T-helper 17 cell (primary cell): ENCODE measurements at regions not wholly inside any gene's neighbourhood (a gene's known extent, or its start where the extent isn't known, plus 50 kb on each side); places are given as distances from the start of the nearest gene placed in this dataset.

Experiments used
- ATAC-seq: fragments of 150-1000 bp; cut with Tn5 transposase; 2 replicates; pipeline ENCODE4 v1.10.0; 2021; ENCODE audit warnings: mild to moderate bottlenecking, moderate library complexity
- DNase-seq, 3 donors: peaks; one replicate each; pipeline versions ENCODE4 v3.0.0 to v3.0.0-alpha.2; 2020 to 2021
- H3K9me3 ChIP-seq: one replicate; pipeline ENCODE4 v1.7.0; 2013; ENCODE audit warnings: low read length, mild to moderate bottlenecking; ENCODE audit not compliant: control insufficient read depth, poor library complexity, severe bottlenecking
- H3K27ac Mint-ChIP-seq: one replicate; pipeline ENCODE4 v1.8.0; 2022; ENCODE audit warnings: mild to moderate bottlenecking, moderate library complexity, mixed read lengths
- H3K27me3 Mint-ChIP-seq: one replicate; pipeline ENCODE4 v1.8.0; 2022; ENCODE audit warnings: mixed read lengths
- H3K36me3 Mint-ChIP-seq: one replicate; pipeline ENCODE4 v1.8.0; 2022; ENCODE audit warnings: low read depth, mixed read lengths
- H3K4me1 Mint-ChIP-seq: one replicate; pipeline ENCODE4 v1.8.0; 2022; ENCODE audit warnings: mild to moderate bottlenecking, mixed read lengths
- H3K4me3 Mint-ChIP-seq: one replicate; pipeline ENCODE4 v1.8.0; 2022; ENCODE audit warnings: mild to moderate bottlenecking, moderate library complexity, mixed read lengths

DNA sequence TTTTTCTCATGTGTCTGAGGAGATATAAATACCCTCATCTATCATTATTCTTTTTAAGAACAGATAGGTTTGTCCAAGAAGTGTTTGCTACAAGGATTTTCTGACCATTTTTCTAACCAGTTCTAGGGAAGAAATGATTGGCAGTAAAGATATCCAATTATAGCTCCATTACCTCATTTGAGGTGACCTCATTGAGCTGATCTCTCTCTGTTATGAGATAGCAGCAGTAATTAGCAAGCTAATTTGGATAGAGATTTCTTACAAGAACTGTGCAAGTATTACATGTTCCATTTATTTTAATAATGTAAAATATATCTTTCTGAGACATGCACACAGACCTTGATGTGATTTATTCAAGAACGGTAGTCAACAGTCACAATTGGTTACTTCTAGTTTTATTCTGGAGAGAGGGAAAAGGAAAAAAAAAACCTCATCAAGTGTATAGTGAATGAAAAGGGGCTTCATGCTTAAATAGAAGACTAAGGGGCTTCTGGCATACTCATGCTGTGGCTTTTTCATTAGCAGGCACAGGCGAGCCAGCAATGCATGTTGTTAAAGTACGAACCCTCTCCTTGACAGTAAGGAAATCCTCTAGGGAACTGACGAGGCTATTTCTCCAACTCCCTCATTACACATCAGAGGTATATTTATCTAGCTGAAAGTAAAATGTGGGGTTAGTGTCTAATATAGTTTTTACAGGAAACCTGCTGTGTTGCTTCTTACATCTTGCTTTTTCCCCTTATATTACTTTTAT is 127.3 kb downstream of the NUDT12 start:
- Mint-ChIP-seq H3K4me3 (no peak overlapping the region), H3K36me3 (no peaks in the 10 kb centered on the region), H3K27ac (no peak overlapping the region), H3K4me1 (no peaks in the 10 kb centered on the region), H3K27me3 (peaks cover 6% of the 10 kb centered on the region)
- no peaks in the 10 kb centered on the region for H3K9me3 ChIP-seq
- no peak for ATAC-seq
- no peak for DNase-seq

GRCh38 chr5:103434057-103434456 is 128.5 kb downstream of the NUDT12 start:
- H3K27ac Mint-ChIP-seq = no peak overlapping the region
- DNase-seq (no peak), ATAC-seq (no peak)
- H3K9me3 ChIP-seq = no peaks in the 10 kb centered on the region
- no peaks in the 10 kb centered on the region for H3K4me1 Mint-ChIP-seq
- H3K27me3 Mint-ChIP-seq = peaks cover 12% of the 10 kb centered on the region
- no peak overlapping the region for H3K4me3 Mint-ChIP-seq
- H3K36me3 Mint-ChIP-seq = no peaks in the 10 kb centered on the region

GRCh38 chr5:103433211-103433610 is 129.4 kb downstream of the NUDT12 start:
- no peak overlapping the region for H3K27ac Mint-ChIP-seq
- no peaks in the 10 kb centered on the region for H3K4me1 Mint-ChIP-seq
- no peaks in the 10 kb centered on the region for H3K36me3 Mint-ChIP-seq
- DNase-seq = no peak
- no peak for ATAC-seq
- H3K9me3 ChIP-seq = no peaks in the 10 kb centered on the region
- no peak overlapping the region for H3K4me3 Mint-ChIP-seq
- peaks cover 12% of the 10 kb centered on the region for H3K27me3 Mint-ChIP-seq

- H3K27me3 Mint-ChIP-seq = peaks cover 21% of the 10 kb centered on the region
- H3K4me3 Mint-ChIP-seq = no peak overlapping the region
Observed at GRCh38 chr5:103428923-103429322, 133.7 kb downstream of the NUDT12 start.

GRCh38 chr5:103428411-103428871 is 134.1 kb downstream of the NUDT12 start:
- H3K4me1 Mint-ChIP-seq = no peaks in the 10 kb centered on the region

More at GRCh38 chr5:103428923-103429322, 133.7 kb downstream of the NUDT12 start:
- H3K9me3 ChIP-seq = no peaks in the 10 kb centered on the region
- H3K27ac Mint-ChIP-seq = no peak overlapping the region
- no peak for ATAC-seq
- H3K36me3 Mint-ChIP-seq = no peaks in the 10 kb centered on the region
- DNase-seq = no peak
- H3K4me1 Mint-ChIP-seq = no peaks in the 10 kb centered on the region

DNA sequence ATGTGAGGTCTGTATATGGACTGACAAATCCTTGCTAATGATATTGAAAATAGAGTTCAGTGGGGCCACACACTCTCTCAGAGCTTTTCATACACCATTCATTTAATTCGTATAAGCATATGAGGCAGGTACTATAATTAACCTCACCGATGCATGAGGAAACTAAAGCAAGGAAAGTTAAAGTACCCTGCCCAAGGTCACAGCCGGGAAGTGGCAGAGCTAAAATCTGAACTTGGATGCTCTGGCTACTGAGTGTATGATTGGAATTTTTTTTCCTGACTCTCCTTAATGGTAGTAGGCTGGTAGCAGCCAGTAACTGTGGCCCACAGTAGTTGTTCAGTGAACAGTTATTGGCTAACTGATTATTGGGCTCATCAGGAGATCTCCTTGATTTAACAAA is 135.3 kb downstream of the NUDT12 start:
- Mint-ChIP-seq H3K27me3 (peaks cover 29% of the 10 kb centered on the region), H3K4me3 (no peak overlapping the region), H3K4me1 (no peaks in the 10 kb centered on the region), H3K27ac (no peak overlapping the region), H3K36me3 (no peaks in the 10 kb centered on the region)
- no peak for ATAC-seq
- no peak for DNase-seq
- no peaks in the 10 kb centered on the region for H3K9me3 ChIP-seq

More at GRCh38 chr5:103428411-103428871, 134.1 kb downstream of the NUDT12 start:
- no peak for ATAC-seq
- no peaks in the 10 kb centered on the region for H3K9me3 ChIP-seq
- H3K4me3 Mint-ChIP-seq = no peak overlapping the region
- H3K27me3 Mint-ChIP-seq = peaks cover 24% of the 10 kb centered on the region
- no peak for DNase-seq
- no peak overlapping the region for H3K27ac Mint-ChIP-seq
- no peaks in the 10 kb centered on the region for H3K36me3 Mint-ChIP-seq

- DNase-seq (no peak), ATAC-seq (no peak)
- Mint-ChIP-seq H3K27ac (no peak overlapping the region), H3K27me3 (peaks cover 34% of the 10 kb centered on the region), H3K4me1 (no peaks in the 10 kb centered on the region), H3K36me3 (no peaks in the 10 kb centered on the region), H3K4me3 (no peak overlapping the region)
- no peaks in the 10 kb centered on the region for H3K9me3 ChIP-seq
Observed at GRCh38 chr5:103425686-103426454, 136.7 kb downstream of the NUDT12 start.

- H3K9me3 ChIP-seq = no peaks in the 10 kb centered on the region
- H3K27ac Mint-ChIP-seq = no peak overlapping the region
- H3K4me1 Mint-ChIP-seq = no peaks in the 10 kb centered on the region
- ATAC-seq = no peak
- no peak for DNase-seq
- H3K4me3 Mint-ChIP-seq = no peak overlapping the region
- no peaks in the 10 kb centered on the region for H3K36me3 Mint-ChIP-seq
- H3K27me3 Mint-ChIP-seq = peaks cover 33% of the 10 kb centered on the region
Observed at GRCh38 chr5:103424453-103425205, 138.0 kb downstream of the NUDT12 start.

GRCh38 chr5:103424026-103424425 is 138.6 kb downstream of the NUDT12 start:
- DNase-seq (no peak), ATAC-seq (no peak)
- H3K4me1 Mint-ChIP-seq = no peaks in the 10 kb centered on the region
- H3K36me3 Mint-ChIP-seq = no peaks in the 10 kb centered on the region
- H3K9me3 ChIP-seq = no peaks in the 10 kb centered on the region
- no peak overlapping the region for H3K4me3 Mint-ChIP-seq
- no peak overlapping the region for H3K27ac Mint-ChIP-seq
- peaks cover 33% of the 10 kb centered on the region for H3K27me3 Mint-ChIP-seq

DNA sequence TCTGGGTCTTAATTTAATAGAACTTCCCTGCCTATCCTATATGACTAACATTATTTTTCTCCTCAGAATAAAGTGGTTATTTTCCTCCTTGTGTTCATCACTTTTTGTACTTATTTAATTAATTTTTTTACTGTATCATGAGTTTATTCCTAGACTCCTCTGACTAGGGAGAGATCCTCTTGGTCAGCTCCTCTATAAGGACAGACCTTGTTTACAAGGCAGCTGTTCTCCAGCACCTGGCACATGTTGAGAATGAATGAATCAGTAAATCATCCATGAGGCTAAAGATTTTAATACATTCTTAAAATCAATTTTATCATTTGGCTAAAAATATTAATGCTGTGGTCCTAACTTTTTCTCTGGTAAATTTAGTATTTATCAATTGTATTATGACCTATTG is 139.8 kb downstream of the NUDT12 start:
- no peak for ATAC-seq
- no peaks in the 10 kb centered on the region for H3K9me3 ChIP-seq
- no peak overlapping the region for H3K27ac Mint-ChIP-seq
- H3K4me1 Mint-ChIP-seq = no peaks in the 10 kb centered on the region
- peaks cover 38% of the 10 kb centered on the region for H3K27me3 Mint-ChIP-seq
- H3K36me3 Mint-ChIP-seq = no peaks in the 10 kb centered on the region
- DNase-seq = no peak
- H3K4me3 Mint-ChIP-seq = no peak overlapping the region

- Mint-ChIP-seq H3K27ac (no peak overlapping the region), H3K4me1 (peaks cover 5% of the 10 kb centered on the region), H3K36me3 (no peaks in the 10 kb centered on the region), H3K27me3 (peaks cover 36% of the 10 kb centered on the region), H3K4me3 (no peak overlapping the region)
- no peak for DNase-seq
- no peaks in the 10 kb centered on the region for H3K9me3 ChIP-seq
- ATAC-seq = no peak
Observed at GRCh38 chr5:103414604-103415003, 148.0 kb downstream of the NUDT12 start.

GRCh38 chr5:103411711-103412110 is 150.9 kb downstream of the NUDT12 start:
- H3K9me3 ChIP-seq = no peaks in the 10 kb centered on the region
- H3K36me3 Mint-ChIP-seq = no peaks in the 10 kb centered on the region
- DNase-seq (no peak), ATAC-seq (no peak)
- peaks cover 50% of the 10 kb centered on the region for H3K27me3 Mint-ChIP-seq
- H3K4me3 Mint-ChIP-seq = no peak overlapping the region
- H3K27ac Mint-ChIP-seq = no peak overlapping the region
- peaks cover 5% of the 10 kb centered on the region for H3K4me1 Mint-ChIP-seq

GRCh38 chr5:103410172-103410571 is 151.6 kb downstream of the MACIR start:
- ATAC-seq = no peak
- Mint-ChIP-seq H3K27me3 (peaks cover 48% of the 10 kb centered on the region), H3K4me1 (peaks cover 5% of the 10 kb centered on the region), H3K27ac (no peak overlapping the region), H3K4me3 (no peak overlapping the region), H3K36me3 (no peaks in the 10 kb centered on the region)
- DNase-seq = no peak
- H3K9me3 ChIP-seq = no peaks in the 10 kb centered on the region
